Activated gamma-delta T cell treated with Interleukin-2 at 50 U/mL for 16 hours (primary cell): ENCODE measurements at regions not wholly inside any gene's neighbourhood (a gene's known extent, or its start where the extent isn't known, plus 50 kb on each side); places are given as distances from the start of the nearest gene placed in this dataset.

ENCODE experiments used
- DNase-seq: peaks from one replicate; pipeline ENCODE4 v3.0.0-alpha.2; 2020

DNA sequence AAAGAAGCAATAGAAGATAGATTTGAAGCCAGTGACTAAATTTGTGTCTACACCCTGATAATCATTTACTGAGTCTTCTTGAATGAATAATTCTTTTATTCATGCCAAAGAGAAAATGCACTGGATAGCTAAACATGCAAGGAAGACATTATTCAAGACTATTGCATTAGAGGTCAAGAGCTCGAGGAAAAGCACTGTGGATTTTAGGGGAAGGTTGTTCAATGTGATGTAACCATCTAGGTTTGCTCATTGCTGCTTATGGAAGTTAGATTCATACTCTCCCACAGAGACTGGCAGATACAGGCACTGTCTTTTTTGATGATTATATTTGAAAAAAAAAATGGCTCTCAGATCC, 682.1 kb downstream of the KCNA4 start:
- no peak for DNase-seq

DNA sequence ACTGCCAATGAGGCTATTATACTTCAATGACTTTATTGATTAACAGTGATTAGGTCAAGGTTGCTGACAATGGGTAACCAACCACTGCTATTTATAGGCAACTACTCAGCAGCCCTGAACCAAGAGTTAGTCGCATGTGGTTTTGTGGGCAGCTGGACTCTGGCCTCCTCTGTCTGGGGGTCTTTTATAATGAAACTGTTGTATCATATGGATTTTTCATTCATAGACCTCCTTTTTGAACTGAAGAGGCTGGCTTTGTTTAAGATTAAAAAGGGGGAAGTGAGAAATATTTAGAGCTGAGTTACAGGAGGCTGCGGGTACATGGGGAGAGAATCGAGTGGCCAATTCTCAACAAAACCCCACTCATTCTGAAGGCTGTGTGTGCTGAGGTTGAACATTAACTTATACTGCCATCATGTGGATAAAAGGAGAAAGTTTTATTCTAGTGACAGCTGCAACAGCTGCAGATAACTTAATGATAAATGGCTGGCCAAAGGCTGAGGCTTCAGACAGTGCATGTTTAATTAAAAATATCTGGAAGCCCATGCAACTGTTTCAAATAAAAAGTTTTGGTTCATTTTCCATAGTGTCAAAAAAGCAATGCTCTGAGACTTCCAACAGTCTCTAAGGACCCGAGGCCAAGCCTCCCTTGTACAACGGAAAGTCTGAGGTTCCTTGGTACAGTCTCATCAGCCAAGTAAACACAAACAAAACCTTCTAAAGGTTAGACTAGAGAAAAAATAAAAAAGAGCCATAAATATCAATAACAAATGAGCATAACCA, 682.6 kb downstream of the KCNA4 start:
- DNase-seq = no peak

DNA sequence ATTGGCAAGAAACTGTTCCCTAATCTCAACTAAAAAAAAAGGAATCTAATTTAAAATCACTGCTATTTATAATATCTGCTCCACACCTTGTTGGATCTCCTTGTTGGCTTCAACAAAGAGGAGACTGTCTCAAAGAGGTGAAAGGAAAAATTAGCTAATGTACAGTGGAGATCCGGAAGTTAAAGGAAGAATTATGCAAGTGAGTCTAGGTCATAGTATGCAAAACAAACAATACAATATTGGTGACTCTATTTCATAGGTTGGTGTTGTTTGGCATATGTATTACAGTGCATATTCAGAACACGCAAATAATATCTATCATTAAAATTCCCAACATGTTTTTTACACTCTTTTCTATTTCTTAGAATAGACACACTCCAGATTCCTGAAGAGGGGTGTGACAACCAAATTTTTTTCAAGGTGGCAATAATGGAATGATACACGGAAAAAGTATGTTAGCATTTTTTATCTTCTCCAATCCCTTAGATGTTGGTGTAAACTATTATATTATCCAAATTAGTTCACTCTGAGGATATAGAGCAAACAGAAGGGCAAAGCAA, 685.3 kb downstream of the KCNA4 start:
- DNase-seq = no peak

DNA sequence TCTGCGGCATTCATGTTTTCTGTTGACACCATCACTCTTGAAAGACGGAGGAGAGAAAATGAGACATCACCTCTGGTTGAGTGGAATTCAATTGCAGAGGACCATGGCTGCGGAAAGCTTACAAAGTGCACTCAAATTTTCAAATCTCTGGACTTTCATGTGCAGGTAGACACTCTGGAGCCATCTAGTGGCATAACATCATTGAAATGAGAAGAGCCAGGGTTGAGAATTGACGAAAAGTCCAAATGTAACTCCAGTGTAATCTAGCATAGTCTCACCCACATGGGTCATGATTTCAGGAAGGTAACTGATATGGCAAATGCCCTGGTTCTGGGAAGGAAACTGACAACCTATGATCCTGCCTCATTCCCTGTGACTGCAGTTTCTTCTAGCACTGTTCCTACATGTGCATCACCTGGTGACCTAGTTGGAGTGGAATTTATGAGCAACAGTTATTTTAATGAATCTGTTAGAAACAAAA, 687.8 kb downstream of the KCNA4 start:
- DNase-seq = no peak

DNA sequence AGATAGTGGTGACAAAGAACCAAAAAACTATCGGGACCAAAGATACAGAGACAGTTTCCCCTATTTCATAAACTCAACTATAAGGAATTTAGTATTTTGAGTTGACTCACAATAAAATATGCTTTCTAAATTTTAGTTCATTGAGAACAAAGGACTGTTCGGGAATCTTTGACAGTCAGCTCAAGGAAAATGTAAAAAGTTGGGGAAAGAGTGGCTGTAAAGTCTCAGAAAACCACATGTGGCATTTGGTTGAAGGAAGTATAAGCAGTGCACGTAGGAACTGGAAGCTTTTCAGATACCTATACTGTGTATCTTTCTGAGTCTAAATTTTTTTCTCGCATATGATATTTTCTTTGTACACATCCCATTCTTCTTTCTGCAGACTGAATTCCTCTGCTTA, 688.9 kb downstream of the KCNA4 start:
- DNase-seq = no peak

DNA sequence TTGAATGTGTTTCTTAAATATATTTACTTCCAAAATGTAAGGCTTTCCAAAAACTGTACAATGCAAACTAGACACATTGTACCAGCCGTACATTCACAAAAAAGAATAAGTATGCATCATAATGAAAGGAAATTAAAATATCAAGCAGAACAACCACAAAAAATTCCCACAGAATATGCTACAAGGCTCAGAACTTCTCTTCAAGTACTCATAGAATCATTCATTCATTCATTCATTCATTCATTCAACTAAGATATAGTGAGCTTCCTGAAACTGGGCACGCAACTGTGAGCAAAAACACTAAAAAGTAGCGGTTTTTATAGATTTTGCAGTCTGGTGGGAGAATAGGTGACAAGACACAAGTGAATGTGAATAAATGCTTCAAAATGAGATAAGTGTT, 690.1 kb downstream of the KCNA4 start:
- DNase-seq = no peak

DNA sequence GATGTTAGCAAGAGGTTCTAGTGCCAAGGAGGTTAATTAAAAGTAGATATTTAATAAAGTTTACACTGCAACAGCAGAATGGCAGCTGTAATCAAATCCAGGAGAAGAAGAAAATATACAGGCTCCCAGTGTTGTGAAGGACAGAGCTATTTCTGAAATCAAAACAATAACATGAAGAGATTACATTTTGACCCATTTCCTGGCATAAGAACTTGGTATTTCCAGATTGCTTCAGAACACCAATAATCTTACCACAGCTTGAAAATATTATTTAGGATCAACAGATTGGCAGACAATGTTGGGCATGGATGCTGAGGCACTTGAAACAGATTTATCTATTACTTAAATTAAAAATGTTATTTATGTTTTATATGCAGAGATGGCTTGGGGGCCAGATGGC, 692.5 kb downstream of the KCNA4 start:
- no peak for DNase-seq

DNA sequence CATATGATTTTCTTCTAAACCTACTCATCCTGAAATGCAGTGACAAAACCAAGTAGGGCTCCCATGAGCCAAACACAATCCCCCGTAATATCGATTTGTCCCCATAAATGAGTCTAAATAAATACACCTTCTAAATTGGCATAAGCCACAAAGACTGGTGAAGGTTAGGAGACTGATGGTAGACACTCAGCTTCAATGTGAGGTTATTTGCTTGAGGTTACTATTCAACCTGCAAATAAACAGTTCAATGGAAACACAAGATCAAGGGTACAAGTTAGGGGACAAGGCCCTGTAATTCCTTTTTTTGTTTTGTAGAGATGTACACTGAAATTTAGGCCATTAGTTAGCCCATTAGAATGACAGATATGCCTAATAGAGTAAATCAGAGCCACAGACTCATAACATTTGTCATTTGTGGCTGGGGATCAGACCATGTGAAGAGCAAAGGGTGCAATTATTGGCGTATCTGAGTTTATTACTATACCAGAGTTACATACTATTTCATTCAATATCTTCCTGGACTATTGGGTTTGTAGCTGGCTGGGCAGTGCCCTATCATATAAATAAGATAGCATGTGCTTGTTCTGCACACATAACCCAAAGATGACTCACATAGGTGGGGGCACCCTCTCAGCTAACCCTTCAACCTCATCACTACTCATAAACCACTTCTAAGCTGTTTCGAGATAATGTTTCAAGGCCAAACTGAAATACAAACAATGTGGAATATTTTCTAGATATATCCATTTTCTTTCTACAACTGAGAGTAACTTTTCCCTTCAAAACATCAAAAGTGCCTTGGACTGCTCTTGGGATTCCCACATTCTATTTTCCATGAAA, 695.3 kb downstream of the KCNA4 start:
- DNase-seq = no peak

DNA sequence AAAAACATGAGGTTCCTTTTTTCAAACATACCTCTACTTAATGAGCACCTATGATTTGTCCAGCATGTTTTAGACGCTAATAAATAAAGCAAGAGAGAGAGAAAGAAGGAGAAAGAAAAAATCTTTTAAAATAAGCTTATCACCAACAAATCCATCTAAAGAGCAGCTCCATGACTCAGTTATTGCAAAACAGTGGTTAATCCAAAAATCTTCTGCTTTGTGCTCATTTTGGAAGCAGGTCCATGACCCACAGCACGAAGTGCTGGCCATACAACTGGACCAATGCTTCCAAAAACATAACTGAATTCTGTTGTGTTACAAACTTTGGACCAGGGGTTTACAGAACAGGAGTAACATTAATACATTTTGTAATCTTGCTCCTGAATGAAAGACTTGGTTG, 696.6 kb downstream of the KCNA4 start:
- no peak for DNase-seq

DNA sequence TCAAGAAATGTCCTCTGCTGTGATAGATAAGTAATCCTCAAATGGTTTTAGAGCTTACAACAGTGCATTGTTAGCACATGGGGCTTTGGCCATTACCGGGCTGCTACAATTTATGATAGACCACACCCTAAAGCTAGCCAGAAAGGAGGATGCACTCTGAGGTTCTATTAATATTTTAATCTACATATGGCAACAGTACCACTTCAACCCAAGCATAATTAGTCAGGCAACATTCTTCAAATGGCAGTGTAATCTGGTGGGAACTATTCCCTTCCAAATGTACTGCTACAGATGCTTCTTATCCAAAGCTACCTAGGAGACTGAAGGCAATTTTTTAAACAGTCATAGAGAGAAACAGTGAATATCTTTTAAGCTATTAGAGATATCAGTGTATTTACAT, 697.6 kb downstream of the KCNA4 start:
- DNase-seq = no peak

DNA sequence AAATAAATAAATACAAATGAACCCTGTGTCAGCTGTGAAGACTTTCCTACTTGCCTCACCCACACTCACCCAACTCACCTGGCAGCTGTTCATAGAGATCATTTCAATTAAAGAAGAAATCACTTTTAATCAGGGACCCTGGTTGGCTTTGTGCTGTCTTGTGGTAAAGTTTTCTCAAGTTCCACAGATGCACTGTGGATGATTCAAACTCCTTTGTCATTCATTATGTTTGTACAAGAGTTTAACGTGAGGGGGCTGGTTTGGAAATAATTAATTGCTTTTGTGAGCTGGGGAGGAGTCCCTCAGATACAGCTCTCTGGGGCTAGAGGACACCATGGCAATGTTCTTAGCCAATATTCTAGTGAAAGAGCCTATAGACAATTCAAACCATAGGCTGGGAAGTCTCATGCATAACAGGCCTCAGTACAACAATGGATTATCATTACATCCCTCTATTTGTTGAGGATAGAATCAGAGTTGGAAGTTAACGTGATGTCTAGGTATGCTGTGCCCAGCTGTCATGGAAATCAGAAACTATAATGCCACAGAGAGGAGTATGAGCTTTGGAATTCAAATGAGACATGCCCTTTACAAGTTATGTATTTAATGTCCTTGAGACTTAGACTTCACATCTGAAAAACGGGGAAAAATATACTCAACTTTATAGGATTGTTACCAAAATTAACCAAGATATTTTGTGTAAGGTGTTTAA, 698.5 kb downstream of the KCNA4 start:
- DNase-seq = no peak

DNA sequence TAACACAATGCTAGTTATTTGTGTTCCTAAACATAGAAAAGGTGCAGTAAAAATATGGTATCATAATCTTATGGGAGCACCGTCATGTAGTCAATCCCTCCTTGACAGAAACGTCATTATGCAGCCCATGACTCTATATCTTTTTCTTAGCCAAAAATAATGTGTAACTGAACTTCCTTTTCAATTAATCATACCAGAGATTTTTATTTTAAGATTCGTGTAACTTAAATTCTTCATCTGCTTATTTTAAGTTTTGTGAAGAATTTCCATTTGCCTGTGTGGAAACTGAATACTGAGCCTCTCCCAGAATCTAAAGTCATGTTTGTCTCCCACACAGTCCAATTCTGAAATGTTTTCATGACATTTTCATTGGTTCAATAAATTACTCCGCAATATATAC, 699.1 kb downstream of the KCNA4 start:
- no peak for DNase-seq

DNA sequence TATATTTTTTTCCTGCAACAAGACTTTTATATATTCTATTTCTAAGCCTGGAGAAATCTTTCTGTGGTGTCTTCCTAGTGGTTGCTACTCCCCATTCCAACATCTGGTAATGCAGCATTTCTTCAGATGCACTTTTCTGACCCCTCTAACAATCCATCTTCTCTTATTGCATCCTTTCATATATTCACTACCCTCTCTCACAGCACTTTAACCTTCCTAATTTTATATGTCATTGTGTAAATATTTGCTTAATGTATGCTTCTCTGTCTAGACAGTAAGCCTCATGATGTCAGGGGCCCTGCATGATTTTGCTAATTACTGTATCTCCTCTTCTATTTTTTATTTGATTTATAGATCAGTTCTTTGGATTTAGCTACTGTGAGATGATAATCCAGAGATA, 701.6 kb downstream of the KCNA4 start:
- no peak for DNase-seq

DNA sequence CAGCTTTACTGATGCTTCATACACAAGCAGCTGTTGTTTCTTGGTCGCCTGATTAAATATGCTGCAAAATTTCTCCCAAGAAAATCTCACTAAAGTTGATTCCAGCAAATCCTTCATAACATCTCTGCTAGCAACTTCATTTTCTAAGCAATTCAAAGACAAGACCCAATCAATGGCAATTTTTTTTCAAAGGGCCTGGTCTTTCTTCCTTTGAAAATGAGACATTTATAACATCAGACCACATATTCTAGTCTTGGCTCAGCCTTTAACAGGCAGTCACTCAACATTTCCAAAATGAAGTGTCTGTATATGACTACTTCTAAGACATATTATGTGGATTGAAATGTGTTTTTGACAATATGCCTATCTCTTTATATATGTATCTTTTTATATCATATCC, 702.6 kb downstream of the KCNA4 start:
- no peak for DNase-seq

DNA sequence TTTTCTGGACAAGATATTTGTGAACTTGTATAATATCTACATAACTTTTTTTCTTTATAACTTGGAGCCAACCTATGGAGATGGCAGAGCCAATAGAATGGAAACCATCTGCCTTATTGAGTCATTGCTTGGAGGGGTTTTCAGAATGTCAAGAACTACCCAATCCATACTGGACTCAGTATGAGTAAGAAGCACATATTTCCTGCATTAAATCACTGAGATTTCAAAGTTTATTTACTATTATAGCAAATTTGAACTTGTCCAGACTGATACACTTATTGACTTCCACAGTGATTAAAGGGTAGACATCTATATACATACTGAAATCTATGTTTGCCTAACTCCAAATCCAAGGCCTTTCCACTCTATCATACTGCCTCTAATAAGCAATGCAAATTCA, 704.0 kb downstream of the KCNA4 start:
- no peak for DNase-seq

DNA sequence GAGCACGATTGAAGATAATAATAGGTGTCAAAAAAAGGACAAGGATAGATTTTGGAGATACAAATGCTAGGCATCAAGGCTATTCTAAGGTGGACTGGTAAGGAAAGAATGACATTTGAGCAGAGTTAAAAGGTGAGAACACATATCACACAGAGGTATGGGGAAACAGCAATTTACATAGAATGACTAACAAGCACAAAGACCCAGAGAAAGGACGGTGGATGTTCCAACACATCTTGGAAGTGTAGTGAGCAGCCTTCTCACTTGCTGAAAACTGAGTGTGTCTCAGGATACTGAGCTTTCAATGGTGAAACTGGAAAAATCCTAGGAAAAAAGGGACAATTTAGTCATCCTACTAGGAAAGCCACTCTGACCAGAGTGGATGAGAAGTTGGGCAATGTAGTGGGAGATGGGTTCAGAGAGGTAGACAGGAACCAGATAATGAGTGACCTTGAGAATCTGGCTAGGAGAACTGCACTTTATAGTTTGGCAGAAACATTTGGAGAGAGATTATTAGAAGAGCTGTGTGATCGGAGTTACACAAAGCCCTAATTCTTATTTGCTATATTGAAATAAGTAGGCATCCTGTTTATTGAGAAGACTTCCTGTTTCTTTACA, 706.0 kb downstream of the KCNA4 start:
- DNase-seq = no peak

DNA sequence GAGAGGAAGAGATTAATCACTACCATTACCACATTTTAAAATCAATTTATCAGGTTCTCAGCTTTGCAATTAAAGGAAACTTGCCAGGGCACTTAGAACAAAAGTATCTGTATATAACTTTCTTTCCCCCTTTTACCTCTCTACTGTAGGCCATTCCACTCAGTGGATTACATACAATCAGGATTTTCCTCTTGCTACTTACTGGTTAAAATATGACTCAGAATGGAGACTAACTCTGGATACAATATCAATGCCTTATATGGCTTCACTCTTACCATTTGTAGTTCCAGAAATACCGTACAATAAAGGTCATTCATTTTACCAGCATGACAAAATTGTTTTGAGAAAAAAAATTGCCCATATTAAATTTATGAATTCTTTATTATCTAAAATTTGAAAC, 706.8 kb downstream of the KCNA4 start:
- no peak for DNase-seq

DNA sequence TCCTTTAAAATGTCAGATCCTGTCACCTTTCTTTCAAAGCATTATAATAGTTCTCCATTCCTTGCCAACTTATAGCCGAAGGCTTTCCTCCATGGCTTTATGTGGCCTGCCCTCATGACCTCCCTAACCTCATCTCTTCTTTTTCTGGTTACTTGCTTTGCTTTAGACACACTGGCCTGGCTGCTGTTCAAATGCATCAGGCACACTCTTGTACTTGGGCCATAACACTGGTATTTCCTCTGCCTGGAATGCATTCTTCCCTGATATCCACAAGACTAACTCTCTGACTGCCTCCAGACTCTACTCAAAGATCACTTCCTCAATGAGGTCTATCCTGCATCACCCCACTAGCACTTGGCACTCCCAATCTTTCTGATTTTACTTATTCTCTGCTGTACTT, 710.3 kb downstream of the KCNA4 start:
- no peak for DNase-seq

DNA sequence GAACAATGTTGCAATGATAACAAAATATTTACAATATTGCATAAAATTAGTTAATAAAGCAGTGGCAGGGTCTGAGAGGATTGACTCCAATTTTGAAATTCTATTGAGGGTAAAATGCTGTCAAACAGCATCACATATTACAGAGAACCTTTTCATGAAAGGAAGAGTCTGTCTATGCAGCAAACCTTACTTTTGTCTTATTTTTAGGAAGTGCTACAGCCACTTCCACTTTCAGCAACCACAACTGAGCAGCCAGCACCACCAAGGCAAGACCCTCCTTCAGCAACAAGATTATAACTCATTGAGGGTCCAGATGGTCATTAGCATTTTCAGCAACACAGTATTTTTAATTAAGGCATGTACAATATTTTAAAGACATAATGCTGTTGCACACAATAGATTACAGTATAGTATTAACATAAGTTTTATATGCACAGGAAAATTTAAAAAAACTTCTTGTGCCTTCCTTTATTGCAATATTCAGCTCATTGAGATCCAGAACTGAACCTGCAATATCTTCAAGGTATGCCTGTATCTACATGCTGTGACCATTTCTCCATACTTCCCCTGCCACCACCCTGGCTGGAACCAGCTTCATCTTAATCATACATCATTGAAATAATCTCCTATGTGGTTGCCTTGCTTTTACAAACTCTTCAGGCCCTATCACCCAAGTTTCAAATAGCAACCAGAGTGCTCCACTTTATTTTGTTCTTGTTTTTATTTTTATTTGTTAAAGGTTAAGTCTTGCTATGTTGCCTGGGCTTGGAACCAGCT, 711.2 kb downstream of the KCNA4 start:
- DNase-seq = no peak

DNA sequence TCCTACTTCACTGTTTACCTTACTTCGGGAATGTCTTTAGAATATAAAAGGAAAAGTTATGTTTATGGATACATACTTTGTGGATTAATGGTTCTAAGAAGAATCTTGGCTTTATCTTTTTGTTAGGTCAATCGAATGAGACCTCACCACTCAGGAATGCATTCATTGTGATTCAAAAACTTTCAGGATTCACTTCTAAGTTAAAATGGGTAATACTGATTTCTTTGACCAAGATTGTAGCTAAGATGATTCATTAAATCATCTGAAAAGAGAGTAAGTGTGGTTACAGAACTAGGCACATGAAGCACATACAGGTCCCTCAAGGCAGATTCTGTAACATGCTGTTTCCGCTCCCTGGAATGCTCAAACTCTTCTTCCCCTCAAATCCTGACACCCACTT, 716.4 kb downstream of the KCNA4 start:
- no peak for DNase-seq

DNA sequence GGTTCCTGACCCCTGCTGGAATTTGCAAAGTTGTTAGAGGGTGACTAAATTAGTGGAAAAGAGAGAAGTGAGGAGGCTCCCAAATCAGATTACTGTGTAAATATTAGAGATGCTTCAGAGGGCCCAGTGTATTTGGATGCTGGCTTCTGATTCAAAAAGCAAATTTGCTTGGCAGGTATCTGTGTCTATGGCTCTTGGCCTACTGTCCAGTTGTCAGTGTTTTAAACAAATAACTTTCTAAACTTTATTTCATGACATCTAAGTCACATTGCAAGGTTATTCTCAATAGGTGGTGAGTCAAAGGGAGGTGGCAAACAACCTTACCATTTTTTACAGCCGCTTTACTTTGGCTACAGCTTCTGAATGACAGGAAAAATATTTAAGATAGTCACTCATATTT, 720.1 kb downstream of the KCNA4 start:
- DNase-seq = no peak

DNA sequence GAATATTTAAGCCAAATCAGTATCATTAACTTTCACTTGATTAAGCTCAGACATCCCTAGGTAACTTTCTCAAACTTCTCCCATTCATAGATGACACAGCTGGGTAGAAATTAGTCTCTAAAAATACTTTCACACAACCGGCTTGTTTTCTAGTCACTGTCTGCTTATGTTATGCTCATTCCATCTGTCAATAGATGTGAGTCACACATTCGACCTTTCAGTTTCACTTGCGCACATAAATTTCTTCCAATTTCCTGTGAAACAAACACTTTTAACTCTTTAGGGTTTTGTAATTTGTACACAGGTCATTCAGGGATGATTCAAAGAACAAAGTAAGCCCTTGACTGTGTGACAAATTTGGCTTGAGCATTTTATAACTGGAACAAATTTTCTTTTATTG, 723.0 kb downstream of the KCNA4 start:
- DNase-seq = no peak
